ENCODE measurements at regions not wholly inside any gene's neighbourhood (a gene's known extent, or its start where the extent isn't known, plus 50 kb on each side); places are given as distances from the start of the nearest gene placed in this dataset.

- no peak overlapping the region for H3K4me3 ChIP-seq (ENCODE audit: low read depth, low read length)
- H3K36me3 ChIP-seq: no peaks in the 10 kb centered on the region
- no peaks in the 10 kb centered on the region for H3K4me1 ChIP-seq
- DNase-seq: no peak
- TF ChIP-seq CTCF (IDR thresholded peaks at IDR 0.05; ENCODE audit: low read depth, low read length): no peak
- H3K27me3 ChIP-seq: no peaks in the 10 kb centered on the region
- H3K9me3 ChIP-seq: no peaks in the 10 kb centered on the region
Observed at GRCh38 chr13:63900406-63900805, 2484.8 kb upstream of the PCDH20 start.

- Histone ChIP-seq H3K4me1 (no peaks in the 10 kb centered on the region), H3K4me3 (ENCODE audit: low read depth, low read length) (no peak overlapping the region), H3K27me3 (no peaks in the 10 kb centered on the region), H3K9me3 (no peaks in the 10 kb centered on the region), H3K36me3 (no peaks in the 10 kb centered on the region)
- DNase-seq: no peak
- TF ChIP-seq CTCF (IDR thresholded peaks at IDR 0.05; ENCODE audit: low read depth, low read length): no peak
Observed at GRCh38 chr13:63896321-63896720, 2480.7 kb upstream of the PCDH20 start.

GRCh38 chr13:63882052-63882451, 2466.4 kb upstream of the PCDH20 start:
- TF ChIP-seq CTCF (IDR thresholded peaks at IDR 0.05; ENCODE audit: low read depth, low read length): no peak
- Histone ChIP-seq H3K4me3 (ENCODE audit: low read depth, low read length) (no peak overlapping the region), H3K36me3 (no peaks in the 10 kb centered on the region), H3K4me1 (no peaks in the 10 kb centered on the region), H3K9me3 (no peaks in the 10 kb centered on the region), H3K27me3 (no peaks in the 10 kb centered on the region)
- DNase-seq: no peak

GRCh38 chr13:63880705-63881104, 2465.1 kb upstream of the PCDH20 start:
- no peak for DNase-seq
- Histone ChIP-seq H3K27me3 (no peaks in the 10 kb centered on the region), H3K36me3 (no peaks in the 10 kb centered on the region), H3K9me3 (no peaks in the 10 kb centered on the region), H3K4me1 (no peaks in the 10 kb centered on the region), H3K4me3 (ENCODE audit: low read depth, low read length) (no peak overlapping the region)
- TF ChIP-seq CTCF (IDR thresholded peaks at IDR 0.05; ENCODE audit: low read depth, low read length): no peak

GRCh38 chr13:63873936-63874335, 2458.3 kb upstream of the PCDH20 start:
- no peak for TF ChIP-seq CTCF (IDR thresholded peaks at IDR 0.05; ENCODE audit: low read depth, low read length)
- H3K27me3 ChIP-seq: no peaks in the 10 kb centered on the region
- no peak overlapping the region for H3K4me3 ChIP-seq (ENCODE audit: low read depth, low read length)
- H3K4me1 ChIP-seq: no peaks in the 10 kb centered on the region
- no peaks in the 10 kb centered on the region for H3K9me3 ChIP-seq
- no peaks in the 10 kb centered on the region for H3K36me3 ChIP-seq
- no peak for DNase-seq

GRCh38 chr13:63864171-63864902, 2448.7 kb upstream of the PCDH20 start:
- no peaks in the 10 kb centered on the region for H3K27me3 ChIP-seq
- TF ChIP-seq CTCF (IDR thresholded peaks at IDR 0.05; ENCODE audit: low read depth, low read length): no peak
- H3K4me1 ChIP-seq: no peaks in the 10 kb centered on the region
- no peak for DNase-seq
- H3K36me3 ChIP-seq: no peaks in the 10 kb centered on the region
- no peak overlapping the region for H3K4me3 ChIP-seq (ENCODE audit: low read depth, low read length)
- no peaks in the 10 kb centered on the region for H3K9me3 ChIP-seq

Data from BE2C (cell line).